CD4-positive, alpha-beta T cell treated with Interferon gamma for 1 hour (primary cell): ENCODE measurements at regions not wholly inside any gene's neighbourhood (a gene's known extent, or its start where the extent isn't known, plus 50 kb on each side); places are given as distances from the start of the nearest gene placed in this dataset.

Experiments
- DNase-seq: peaks from one replicate; pipeline ENCODE4 v3.0.0-alpha.2; 2020

GRCh38 chrX:149992918-149993317 is 54.6 kb upstream of the EOLA2 start:
- DNase-seq: no peak

- no peak for DNase-seq
These were observed 55.7 kb upstream of the EOLA2 start for GRCh38 chrX:149993989-149994388.

- no peak for DNase-seq
These were observed 58.2 kb upstream of the EOLA2 start for GRCh38 chrX:149996515-149996914.

- DNase-seq: no peak
These were observed 66.7 kb upstream of the EOLA2 start for GRCh38 chrX:150005027-150005426.

- DNase-seq: no peak
These were observed 69.1 kb upstream of the EOLA2 start for GRCh38 chrX:150007356-150007755.

- DNase-seq: no peak
These were observed 74.5 kb upstream of the EOLA2 start for GRCh38 chrX:150012647-150013381.

GRCh38 chrX:150014525-150014924 is 76.2 kb upstream of the EOLA2 start:
- DNase-seq: no peak

- DNase-seq: no peak
These were observed 79.6 kb upstream of the EOLA2 start for GRCh38 chrX:150017868-150018267.

- no peak for DNase-seq
These were observed 80.7 kb upstream of the EOLA2 start for GRCh38 chrX:150018931-150019361.

GRCh38 chrX:150028692-150029091 is 90.4 kb upstream of the EOLA2 start:
- DNase-seq: no peak

- DNase-seq: no peak
These were observed 94.5 kb upstream of the EOLA2 start for GRCh38 chrX:150032742-150033141.

- no peak for DNase-seq
These were observed 96.5 kb upstream of the EOLA2 start for GRCh38 chrX:150034788-150035187.

GRCh38 chrX:150035531-150035930 is 97.2 kb upstream of the EOLA2 start:
- DNase-seq: no peak

- no peak for DNase-seq
These were observed 97.9 kb upstream of the EOLA2 start for GRCh38 chrX:150036181-150036580.

GRCh38 chrX:150036641-150037040 is 98.3 kb upstream of the EOLA2 start:
- DNase-seq: no peak

GRCh38 chrX:150037041-150037440 is 98.8 kb upstream of the EOLA2 start:
- no peak for DNase-seq

GRCh38 chrX:150038315-150038714 is 100.0 kb upstream of the EOLA2 start:
- DNase-seq: no peak

- DNase-seq: no peak
These were observed 100.8 kb upstream of the EOLA2 start for GRCh38 chrX:150038986-150039599.

GRCh38 chrX:150041208-150041607 is 102.9 kb upstream of the EOLA2 start:
- DNase-seq: no peak

GRCh38 chrX:150044556-150044955 is 106.3 kb upstream of the EOLA2 start:
- no peak for DNase-seq

GRCh38 chrX:150047818-150048217 is 109.5 kb upstream of the EOLA2 start:
- DNase-seq: no peak

- DNase-seq: no peak
These were observed 111.4 kb upstream of the EOLA2 start for GRCh38 chrX:150049647-150050046.

GRCh38 chrX:150050387-150050786 is 112.1 kb upstream of the EOLA2 start:
- no peak for DNase-seq

- DNase-seq: no peak
These were observed 112.8 kb upstream of the EOLA2 start for GRCh38 chrX:150051096-150051495.

GRCh38 chrX:150052226-150052625 is 113.9 kb upstream of the EOLA2 start:
- no peak for DNase-seq
